ENCODE measurements at regions not wholly inside any gene's neighbourhood (a gene's known extent, or its start where the extent isn't known, plus 50 kb on each side); places are given as distances from the start of the nearest gene placed in this dataset.
A peak's percentile ranks its signal among the peaks of the same experiment; 100 is the strongest.

- no peak for TF ChIP-seq EZH2 (IDR thresholded peaks at IDR 0.05; ENCODE audit: borderline replicate concordance, low read depth, low read length, severe bottlenecking)
- TF ChIP-seq CTCF (IDR thresholded peaks at IDR 0.05; ENCODE audit: borderline replicate concordance, extremely low read depth, low read length, poor library complexity, severe bottlenecking) = no peak
- Histone ChIP-seq H2AFZ (ENCODE audit: low read depth, low read length) (no peak overlapping the region), H3K4me2 (ENCODE audit: insufficient read depth, low read length) (no peak overlapping the region)
Observed at GRCh38 chr15:95932676-95933075, 397.8 kb upstream of the NR2F2 start.

GRCh38 chr15:95935852-95936251 is 394.6 kb upstream of the NR2F2 start:
- Histone ChIP-seq H3K79me2 (ENCODE audit: insufficient read depth, low read length) (no peaks in the 10 kb centered on the region), H2AFZ (ENCODE audit: low read depth, low read length) (no peak overlapping the region), H3K4me3 (ENCODE audit: low read depth in 1 of 2, low read length in 2 of 2) (no peak overlapping the region), H3K27me3 (ENCODE audit: insufficient read depth, low read length, poor library complexity) (no peaks in the 10 kb centered on the region), H3K36me3 (ENCODE audit: insufficient read depth, low read length) (no peaks in the 10 kb centered on the region), H3K27ac (ENCODE audit: low read length) (no peak overlapping the region), H4K20me1 (ENCODE audit: insufficient read depth, low read length) (no peaks in the 10 kb centered on the region), H3K9ac (ENCODE audit: low read depth, low read length) (no peak overlapping the region), H3K4me1 (ENCODE audit: insufficient read depth, low read length) (peaks cover 8% of the 10 kb centered on the region), H3K4me2 (ENCODE audit: insufficient read depth, low read length) (no peak overlapping the region), H3K9me3 (ENCODE audit: insufficient read depth, low read length, severe bottlenecking) (no peaks in the 10 kb centered on the region)
- ATAC-seq (ENCODE audit: insufficient read depth, low read depth) = no peak
- DNase-seq = no peak
- TF ChIP-seq CTCF (IDR thresholded peaks at IDR 0.05; ENCODE audit: borderline replicate concordance, extremely low read depth, low read length, poor library complexity, severe bottlenecking) = no peak
- TF ChIP-seq EZH2 (IDR thresholded peaks at IDR 0.05; ENCODE audit: borderline replicate concordance, low read depth, low read length, severe bottlenecking) = no peak

More at GRCh38 chr15:95932676-95933075, 397.8 kb upstream of the NR2F2 start:
- Histone ChIP-seq H3K9me3 (ENCODE audit: insufficient read depth, low read length, severe bottlenecking) (no peaks in the 10 kb centered on the region), H3K27ac (ENCODE audit: low read length) (no peak overlapping the region), H3K4me1 (ENCODE audit: insufficient read depth, low read length) (peaks cover 40% of the 10 kb centered on the region), H3K27me3 (ENCODE audit: insufficient read depth, low read length, poor library complexity) (no peaks in the 10 kb centered on the region), H3K9ac (ENCODE audit: low read depth, low read length) (no peak overlapping the region), H3K36me3 (ENCODE audit: insufficient read depth, low read length) (no peaks in the 10 kb centered on the region), H4K20me1 (ENCODE audit: insufficient read depth, low read length) (no peaks in the 10 kb centered on the region), H3K4me3 (ENCODE audit: low read depth in 1 of 2, low read length in 2 of 2) (no peak overlapping the region), H3K79me2 (ENCODE audit: insufficient read depth, low read length) (no peaks in the 10 kb centered on the region)
- ATAC-seq (ENCODE audit: insufficient read depth, low read depth) = no peak
- DNase-seq = no peak

- H4K20me1 ChIP-seq (ENCODE audit: insufficient read depth, low read length) = no peaks in the 10 kb centered on the region
- no peak overlapping the region for H3K4me3 ChIP-seq (ENCODE audit: low read depth in 1 of 2, low read length in 2 of 2)
- no peak overlapping the region for H3K4me2 ChIP-seq (ENCODE audit: insufficient read depth, low read length)
- no peaks in the 10 kb centered on the region for H3K79me2 ChIP-seq (ENCODE audit: insufficient read depth, low read length)
- ATAC-seq (ENCODE audit: insufficient read depth, low read depth) = no peak
- no peaks in the 10 kb centered on the region for H3K36me3 ChIP-seq (ENCODE audit: insufficient read depth, low read length)
- H3K9ac ChIP-seq (ENCODE audit: low read depth, low read length) = no peak overlapping the region
- H3K27me3 ChIP-seq (ENCODE audit: insufficient read depth, low read length, poor library complexity) = no peaks in the 10 kb centered on the region
- no peak for TF ChIP-seq CTCF (IDR thresholded peaks at IDR 0.05; ENCODE audit: borderline replicate concordance, extremely low read depth, low read length, poor library complexity, severe bottlenecking)
- no peak for TF ChIP-seq EZH2 (IDR thresholded peaks at IDR 0.05; ENCODE audit: borderline replicate concordance, low read depth, low read length, severe bottlenecking)
- 0 out of 2 replicates have a peak overlapping the region, but pooled peaks have one; percentile 5 for H2AFZ ChIP-seq (ENCODE audit: low read depth, low read length)
- no peak overlapping the region for H3K27ac ChIP-seq (ENCODE audit: low read length)
- no peak for DNase-seq
- H3K9me3 ChIP-seq (ENCODE audit: insufficient read depth, low read length, severe bottlenecking) = peaks cover 2% of the 10 kb centered on the region
- no peaks in the 10 kb centered on the region for H3K4me1 ChIP-seq (ENCODE audit: insufficient read depth, low read length)
Observed at GRCh38 chr15:95937128-95937528, 393.4 kb upstream of the NR2F2 start.
